HG02938 (cell line): ENCODE measurements at regions not wholly inside any gene's neighbourhood (a gene's known extent, or its start where the extent isn't known, plus 50 kb on each side); places are given as distances from the start of the nearest gene placed in this dataset.

Experiments
- ATAC-seq: cut with Tn5 transposase; IDR thresholded peaks from one replicate; pipeline ENCODE4 v1.9.1; 2021; ENCODE audit warnings: mild to moderate bottlenecking, moderate library complexity; ENCODE audit not compliant: unreplicated experiment

DNA sequence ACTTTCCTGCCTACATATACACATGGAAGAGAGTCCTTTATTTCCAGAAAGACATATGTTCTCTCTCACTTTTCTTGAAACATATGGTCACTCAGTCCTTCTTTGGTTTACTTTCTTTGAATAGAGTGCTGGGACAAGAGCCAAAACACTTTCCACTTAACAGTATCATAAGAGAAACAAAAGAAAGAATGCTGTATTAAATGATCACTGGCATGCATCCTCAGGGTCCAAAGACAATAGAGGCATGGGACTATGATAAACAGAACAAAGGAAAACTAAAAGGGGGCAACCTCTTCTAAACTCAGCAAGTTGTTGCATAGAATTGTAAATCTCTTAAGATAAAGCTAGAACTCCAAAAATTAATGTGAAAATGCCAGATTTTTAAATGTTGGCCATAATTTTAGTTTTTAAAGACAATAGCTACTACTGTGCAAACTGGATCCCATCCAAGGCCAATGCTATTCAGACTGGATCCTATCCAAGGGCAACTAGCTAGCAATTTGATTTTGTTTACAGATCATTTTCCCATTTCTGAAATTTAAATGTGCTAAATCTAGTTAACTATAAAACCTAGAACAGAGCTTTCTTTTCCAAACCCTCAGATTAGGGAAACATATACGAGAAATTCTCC is 687.5 kb downstream of the SORCS3 start:
- no peak for ATAC-seq
